GM18858 (cell line): ENCODE measurements at regions not wholly inside any gene's neighbourhood (a gene's known extent, or its start where the extent isn't known, plus 50 kb on each side); places are given as distances from the start of the nearest gene placed in this dataset.

Experiments used
- ATAC-seq: cut with Tn5 transposase; IDR thresholded peaks from one replicate; pipeline ENCODE4 v1.9.1; 2021; ENCODE audit not compliant: unreplicated experiment

DNA sequence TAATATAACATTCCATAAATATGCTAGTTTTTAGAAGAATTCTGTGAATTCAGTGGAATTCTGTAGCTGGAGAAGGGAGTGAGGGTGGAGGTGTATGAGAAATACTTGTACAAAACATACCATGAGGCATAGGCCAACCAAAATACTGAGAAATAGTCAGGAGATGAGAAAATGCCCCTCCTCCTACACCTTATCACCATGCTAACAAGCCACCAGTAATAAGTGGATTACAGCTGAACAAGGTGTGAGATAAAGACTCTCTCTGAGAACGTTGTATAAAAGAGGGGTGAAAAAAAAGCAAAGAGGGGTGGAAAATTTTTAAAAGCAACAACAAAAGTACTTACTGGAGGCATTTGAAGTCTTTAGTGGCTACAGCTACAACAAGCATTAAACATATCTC, 90.4 kb upstream of the IGFBP3 start:
- ATAC-seq: no peak

DNA sequence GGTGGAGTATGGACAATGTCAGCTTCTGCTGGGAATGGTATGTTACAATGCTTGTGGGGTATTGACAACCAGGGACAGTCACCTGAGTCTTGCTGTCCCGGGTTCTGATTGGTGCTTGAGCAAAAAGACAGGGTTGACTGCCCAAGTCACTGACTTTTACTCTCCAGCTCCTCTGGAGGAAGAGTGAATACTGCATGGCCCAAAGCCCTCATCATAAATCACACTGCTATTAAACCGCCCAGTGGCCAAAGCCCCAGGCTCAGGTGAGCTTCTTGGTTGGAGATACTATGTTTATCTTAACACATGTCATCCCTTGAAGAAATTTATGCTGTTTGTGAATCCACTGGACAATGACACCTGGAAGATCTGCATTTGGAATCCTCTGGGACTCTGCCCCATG, 90.0 kb upstream of the IGFBP3 start:
- ATAC-seq: no peak

DNA sequence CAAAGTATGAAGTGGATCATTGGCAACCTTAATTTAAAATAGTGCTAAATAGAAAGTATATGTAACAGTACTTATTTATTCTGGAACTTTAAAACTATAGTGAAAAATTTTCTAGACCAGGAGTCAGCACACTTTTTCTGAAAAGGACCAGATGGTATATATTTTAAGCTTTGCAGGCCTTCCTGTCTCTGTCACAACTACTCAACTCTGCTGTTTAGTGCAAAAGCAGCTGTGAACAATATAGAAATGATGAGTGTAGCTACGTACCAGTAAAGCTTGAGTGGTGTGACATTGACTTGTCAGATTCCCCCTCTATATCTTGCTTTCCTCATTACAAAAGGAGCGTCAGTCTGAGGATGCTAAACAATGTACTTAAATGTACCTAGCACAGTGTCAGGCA, 88.1 kb upstream of the IGFBP3 start:
- no peak for ATAC-seq

DNA sequence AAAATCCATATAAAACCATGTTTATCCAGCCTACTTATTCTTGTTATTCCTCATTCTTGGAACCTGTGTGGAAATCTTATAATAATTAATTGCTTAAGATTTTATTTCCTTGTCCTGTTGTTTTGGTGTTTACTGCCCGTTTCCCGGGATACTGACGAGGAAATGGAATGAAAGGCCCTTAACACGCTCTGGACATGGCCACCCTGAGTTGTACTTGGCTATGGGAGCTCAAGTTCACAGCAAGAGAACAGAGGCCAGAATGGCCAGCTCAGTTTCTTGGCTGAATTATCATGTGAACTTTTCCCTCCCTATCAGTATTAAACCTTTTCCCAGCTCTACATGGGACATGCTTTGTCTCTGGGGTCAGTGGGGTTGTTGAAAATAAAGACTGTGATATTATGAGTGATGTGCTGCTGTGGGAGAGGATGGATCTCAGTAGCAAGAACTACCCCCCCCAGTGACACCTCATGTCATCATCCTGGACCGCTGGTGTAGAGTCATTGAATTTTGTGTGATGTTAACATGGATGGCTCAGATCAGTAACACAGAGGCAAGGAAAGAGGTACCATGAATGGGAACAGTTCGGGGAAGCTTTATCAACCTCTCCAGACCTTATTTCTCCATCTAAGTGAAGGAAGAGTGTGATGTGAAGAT, 87.0 kb upstream of the IGFBP3 start:
- no peak for ATAC-seq

DNA sequence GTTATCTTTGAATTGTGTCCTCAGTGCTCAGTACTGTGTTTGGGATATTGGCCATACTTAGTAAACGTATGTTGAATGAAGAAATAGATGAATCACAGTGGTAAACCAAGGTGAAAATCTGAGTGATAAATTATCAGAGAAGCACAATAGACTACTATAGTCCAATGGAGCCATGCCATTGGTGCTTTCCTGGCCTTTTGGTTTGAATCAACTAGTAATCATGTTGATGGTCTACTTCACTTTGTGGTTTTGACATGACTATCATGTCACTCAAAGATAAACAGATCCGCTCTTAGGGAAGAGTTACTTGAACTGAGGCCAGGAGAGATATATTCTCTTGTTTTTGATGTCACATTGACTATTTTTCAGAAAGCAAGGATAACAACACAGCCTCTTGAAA, 86.1 kb upstream of the IGFBP3 start:
- no peak for ATAC-seq

DNA sequence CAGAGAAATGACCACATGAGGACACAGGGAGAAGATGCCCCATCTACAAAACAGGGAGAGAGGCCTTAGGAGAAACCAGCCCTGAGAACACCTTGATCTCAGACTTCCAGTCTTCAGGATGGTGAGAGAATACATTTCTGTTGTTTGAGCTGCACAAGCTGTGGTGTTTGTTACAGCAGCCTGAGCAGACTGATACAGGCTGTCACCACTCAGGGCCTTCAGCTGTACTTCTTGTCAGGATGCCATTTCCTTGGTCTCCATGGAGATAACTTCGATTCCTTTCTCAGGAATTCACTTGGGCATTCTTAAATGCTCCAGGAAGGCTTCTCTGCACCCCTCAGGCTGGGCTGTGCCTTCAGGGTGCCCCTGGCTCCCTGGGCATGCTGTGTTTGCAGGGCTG, 85.7 kb upstream of the IGFBP3 start:
- no peak for ATAC-seq

DNA sequence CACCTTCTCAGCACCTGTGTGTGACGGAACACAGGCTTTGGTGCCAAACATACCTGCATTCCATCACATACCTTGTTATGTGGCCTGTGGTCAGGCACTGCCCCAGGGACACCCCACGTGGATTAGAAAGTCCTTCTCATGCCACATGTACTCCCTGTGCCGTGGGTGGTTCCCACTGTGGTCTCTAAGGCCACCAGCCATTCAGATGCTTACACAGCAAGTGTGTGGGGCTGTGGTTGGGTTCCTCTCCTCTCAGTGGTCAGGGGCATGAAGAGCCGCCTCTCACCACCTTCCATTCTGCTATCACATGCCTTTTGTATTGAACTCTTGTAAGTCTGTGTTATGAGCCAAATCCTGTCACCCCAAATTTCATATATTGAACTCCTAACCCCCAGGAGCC, 85.1 kb upstream of the IGFBP3 start:
- no peak for ATAC-seq

DNA sequence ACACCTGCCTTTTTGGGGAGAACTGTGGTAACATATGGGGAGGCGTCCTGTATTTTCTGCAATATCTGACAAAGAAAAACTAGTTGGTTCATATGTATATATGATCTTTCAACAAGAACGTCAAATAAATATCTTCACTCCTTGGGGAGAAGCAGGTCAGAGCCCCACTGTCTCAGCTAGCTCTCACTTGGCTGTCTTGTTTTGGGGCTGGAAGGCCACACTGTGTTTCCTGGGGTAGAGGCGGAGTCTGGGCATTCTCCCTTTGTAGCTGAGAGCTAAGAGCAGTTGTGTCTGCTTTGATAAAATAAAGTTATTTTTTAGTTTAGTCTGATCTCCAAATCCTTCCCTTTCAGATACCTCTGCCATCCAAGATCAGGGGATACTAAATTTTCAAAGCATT, 83.9 kb upstream of the IGFBP3 start:
- ATAC-seq: no peak

DNA sequence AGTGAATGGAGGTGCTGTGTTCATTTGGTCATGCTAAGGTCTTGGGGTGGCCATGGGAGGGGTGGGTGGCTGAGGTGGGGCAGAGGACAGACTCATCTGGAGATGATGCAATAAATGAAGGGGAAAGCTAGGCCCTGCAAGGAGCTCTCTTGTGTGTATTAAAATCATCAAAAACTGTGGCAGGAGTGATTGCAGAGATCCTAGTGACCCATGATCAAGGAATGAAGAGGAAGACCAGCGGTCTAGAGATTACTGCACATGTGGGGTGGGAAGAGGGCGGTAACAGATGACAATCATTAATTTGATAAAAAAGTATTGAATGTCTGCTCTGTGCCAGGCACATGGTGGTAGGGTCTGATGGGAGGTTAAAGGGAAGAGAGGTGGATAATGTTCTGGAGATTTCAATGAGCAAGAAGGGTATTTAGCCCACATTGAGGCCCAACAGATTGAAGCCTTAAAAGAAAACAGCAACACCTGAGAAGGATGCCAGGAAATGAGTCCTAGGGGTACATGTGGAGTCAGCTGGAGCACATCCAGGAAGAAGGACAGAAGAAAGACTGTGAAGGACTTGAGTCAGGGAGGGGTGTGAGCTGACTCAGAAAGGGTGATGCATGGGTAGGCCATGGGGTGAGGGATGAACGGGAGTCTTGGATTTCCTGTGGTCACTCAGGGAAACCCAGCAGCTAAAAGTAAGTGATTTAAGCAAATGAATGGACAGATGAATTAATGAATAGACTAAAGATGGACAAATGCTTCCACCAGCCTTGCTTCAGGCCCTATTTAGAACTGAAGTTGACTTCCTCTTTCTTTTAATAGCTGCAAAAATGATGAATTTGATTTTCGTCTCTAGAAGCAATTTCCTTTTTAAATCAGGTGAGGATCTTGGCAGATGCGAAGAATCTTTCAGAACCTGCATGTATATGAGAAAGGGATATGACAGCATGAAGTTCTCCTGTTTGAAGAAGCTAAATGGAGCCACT, 83.1 kb upstream of the IGFBP3 start:
- ATAC-seq: no peak

DNA sequence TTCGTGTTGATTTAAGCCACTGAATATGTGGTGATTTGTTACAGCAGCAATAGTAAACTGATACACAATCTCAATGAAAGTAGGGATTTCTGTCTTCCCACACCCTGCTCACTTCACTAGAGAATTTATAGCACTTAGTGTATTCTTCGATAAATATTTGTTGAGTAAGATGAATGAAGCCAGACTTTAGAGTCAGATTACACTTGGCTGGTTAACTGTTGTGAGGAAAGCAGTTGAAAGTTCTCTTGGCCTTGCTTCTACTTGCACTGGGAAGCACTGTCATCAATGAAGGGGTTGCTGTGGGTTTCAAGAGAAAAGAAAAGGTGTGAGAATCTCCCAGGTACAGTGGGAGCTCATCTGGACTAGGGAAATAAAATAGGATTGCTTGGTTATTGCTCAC, 82.1 kb upstream of the IGFBP3 start:
- ATAC-seq: no peak

DNA sequence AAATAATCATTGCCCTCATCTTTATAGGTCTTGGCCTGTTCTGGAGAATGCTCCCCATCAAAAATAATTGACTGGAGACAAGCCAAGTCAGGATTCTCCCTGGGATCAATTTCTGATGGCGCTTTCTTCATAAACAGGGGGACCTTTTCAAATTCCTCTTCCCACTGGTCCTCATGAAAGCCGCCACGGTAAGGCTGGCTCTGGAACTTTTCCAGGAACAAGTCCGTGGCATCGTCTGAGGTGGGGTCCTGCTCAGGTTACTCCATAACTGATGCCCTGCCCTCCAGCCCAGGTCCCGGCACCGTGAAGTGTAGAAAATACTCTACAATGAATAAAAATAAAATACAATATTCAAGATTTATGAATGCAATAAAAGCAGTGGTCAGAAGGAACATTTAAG, 79.4 kb upstream of the IGFBP3 start:
- no peak for ATAC-seq

DNA sequence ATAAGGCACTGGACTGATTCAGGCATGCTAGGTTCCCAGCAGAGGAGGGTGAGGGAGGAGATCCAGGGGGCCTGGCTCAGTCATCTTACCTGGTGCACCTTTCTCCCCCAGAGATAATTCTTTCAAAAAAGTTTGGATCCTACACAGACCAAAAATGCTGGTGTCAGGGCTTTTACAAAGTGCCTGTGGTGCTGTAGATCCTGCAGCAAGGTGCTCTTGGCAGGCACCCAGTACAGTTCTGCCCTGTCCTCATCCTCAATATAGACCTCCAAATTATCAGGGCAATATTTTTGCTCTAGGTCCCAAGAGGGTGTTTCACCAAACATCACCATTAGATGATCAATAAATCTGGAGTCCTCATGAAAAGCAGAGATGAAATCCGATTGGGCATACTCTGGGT, 78.5 kb upstream of the IGFBP3 start:
- ATAC-seq: no peak

DNA sequence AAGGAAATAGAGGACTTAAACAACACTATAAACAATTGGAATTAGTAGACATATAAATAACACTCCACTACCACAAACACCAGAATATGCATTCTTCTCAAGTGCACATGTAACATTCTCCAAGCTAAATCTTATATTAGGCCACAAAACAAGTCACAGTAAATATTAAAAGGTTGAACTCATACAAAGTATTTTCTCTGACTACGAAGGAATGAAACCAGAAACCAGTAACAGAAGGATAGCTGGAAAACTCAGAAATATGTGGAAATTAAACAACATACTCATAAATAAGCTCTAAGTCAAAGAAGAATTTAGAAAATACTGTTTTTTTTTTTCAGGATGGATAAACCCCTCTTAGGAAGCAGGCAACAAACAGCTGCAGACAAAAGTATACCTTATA, 77.4 kb upstream of the IGFBP3 start:
- no peak for ATAC-seq

DNA sequence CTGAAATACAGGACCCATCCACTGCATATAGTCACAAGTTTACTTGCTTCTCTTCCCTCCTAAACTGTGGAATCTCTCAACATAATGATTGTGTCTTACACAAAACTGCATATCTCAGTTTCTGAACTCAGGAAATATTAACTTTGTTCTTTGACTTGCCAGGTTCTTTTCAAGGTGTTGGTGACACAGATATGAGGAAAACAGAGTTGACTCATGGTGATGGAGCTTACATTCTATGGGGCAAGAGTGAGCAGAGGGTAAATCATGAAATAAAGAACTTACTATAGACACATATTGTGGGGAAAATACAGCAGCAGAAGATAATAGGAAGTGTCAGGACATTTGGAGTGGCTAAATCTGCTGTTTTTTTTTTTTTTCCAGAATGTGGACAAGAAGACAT, 72.5 kb upstream of the IGFBP3 start:
- ATAC-seq: no peak

DNA sequence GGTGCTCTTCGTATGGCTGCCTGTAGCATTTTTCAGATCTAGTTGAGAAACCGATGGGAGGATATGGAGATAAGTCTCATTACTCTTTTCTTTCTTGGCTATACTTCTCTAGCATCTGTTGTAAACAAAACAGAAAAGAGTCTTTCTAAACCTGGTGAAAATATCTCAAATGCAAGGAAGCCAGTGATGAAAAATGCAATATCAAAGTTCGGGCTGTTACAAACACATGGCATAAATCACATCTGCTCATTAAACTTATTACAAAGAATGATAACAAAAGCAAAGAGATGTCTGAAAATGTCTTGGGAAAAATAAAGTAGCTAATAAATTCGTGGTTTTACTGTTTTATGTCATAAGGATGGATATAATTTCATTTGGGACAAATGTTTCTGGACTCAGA, 71.8 kb upstream of the IGFBP3 start:
- ATAC-seq: no peak

DNA sequence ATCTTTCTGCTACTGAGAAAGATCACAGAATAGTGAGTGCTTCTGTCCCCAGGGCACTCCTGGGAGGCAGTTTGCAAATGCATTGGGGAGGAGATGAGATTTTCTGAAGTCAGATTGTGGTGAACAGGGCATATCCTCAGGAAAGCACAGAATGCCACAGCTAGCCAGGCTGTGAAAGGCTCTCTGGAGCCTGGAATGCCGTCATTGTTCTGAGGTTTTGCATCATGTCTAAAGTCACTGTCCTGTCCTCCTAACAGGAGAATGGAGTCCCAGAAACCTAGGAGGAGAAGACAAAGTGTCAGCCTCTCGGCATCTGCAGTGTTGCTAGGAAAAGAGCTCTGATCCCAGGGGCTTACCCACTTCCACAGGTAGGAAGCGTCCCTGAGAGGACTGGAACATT, 69.2 kb upstream of the IGFBP3 start:
- ATAC-seq: no peak

DNA sequence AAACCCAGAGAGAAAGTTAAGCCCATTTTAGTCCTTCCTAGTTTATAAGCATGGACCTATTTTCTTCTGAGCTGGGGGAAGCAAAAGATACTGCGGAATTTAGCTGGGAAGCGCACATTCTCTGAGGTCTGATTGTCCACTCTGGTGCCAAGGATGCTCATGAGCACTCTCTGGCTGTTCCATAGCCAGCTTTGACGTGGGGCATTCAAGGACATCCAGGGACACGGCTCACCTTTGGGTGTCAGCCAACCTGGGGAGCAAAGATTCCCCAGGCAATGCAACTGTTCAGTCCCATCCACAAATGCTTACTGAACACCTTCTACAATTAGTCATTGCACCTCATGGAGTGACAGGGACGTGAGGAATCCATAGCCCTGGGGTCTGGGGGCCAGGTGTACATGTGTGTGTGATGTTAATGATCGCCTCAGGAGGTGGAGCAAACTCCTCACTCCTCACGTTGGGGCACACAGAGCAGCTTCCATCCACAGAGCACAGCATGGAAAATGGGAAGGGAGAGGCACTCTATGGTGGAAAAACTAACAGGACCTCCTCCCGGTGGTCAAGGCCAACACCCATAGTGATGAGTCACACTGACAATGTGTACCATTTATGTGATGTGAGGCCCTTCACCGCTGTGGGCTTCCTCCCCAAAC, 67.5 kb upstream of the IGFBP3 start:
- ATAC-seq: no peak

DNA sequence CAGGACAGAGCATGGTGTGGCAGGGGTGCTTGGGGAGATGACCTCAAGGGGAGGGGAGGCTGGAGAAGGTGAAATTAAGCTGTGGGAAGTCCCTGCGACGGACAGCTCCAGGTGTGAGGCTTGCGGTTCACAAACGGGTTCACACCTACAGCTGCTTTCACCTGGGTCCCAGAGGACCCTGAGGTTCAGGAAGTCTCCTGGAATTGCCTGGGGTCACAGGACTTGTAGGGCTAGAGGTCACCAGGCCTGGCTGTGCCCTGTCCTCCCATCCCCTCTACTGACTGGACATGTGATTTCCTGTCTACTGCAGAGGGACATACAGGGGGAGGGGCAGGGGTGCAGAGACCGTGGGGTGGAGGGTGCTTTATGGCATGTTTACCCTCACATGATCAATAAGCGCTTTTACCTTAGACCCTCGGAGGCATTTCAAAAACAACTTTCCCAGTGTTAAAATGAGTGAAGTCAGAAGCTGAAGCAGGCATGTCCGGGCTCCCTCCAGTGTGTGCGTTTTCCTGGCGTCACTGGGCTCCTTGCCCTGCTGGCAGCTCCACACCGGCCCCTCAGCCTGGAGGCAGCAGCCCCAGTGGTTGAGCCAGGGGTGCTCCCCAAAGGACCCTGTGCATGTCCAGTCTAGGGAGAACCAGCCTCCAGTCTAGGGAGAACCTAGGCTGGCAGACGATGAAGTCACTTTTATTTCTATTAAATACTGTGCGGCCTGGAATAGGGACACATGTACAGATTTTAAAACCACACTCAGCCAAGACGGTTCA, 66.6 kb upstream of the IGFBP3 start:
- no peak for ATAC-seq

DNA sequence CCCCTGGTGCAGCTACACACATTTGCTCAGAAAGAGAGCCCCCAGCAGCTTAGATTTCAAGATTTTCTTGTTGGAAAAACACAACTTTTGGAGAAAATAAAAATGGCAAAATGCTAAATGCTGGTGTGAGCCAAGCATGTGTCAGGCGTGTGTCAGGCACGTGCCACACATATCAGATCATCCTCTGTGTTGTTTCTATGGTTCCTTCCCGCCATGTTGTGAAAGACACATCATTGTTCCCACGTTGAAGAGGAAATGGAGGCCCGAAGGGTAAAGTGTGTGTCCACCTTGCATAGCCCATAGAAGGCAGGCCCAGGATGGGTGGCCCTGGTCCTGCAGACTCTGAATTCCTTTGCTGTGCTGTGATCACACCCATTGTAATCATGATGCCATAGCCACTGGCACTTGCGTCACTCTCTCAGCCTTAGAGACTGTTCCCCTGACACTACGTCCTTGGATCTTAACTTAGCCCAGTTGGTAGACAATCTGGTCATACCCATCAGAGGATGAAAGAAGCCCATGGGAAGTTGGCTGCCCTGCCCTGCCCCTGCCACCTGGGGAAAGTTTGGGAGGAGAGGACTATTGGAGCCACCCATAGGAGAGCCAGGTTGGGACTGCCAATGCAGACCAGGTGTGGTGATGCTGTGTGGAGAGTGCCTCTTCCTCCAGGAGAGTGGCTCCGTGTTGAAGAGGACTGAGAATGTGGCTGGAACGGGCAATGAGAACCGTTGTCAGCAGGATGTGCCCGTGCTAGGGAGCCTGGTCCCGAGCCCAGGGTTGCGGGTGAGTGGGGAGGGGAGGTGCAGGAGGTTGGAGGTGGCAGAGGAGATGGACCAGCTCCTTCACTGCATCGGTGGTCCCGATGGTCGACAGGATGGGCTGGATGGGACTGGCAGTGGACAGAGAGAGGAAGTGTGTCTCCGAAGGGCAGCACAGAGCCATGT, 65.6 kb upstream of the IGFBP3 start:
- ATAC-seq: no peak

DNA sequence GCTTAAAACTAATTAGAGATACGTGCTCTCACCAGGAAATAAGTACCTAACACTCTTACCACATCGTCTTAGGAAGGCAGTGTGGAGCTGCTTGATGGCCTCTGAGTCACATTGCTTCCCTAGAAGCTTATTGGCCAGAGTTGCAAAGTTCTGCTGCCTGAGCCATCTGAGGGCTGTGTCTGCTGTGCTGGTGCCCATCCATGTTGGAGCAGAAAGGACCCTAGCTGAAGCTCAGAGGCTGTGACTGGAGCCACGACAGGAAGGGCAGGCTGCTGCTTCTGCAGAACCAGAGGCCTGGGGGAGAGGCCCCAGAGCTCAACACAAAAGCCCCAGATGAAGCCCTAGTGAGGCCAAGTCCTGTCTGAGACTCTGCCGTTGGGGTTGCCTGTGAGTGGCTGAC, 64.8 kb upstream of the IGFBP3 start:
- ATAC-seq: no peak
